ENCODE measurements at regions not wholly inside any gene's neighbourhood (a gene's known extent, or its start where the extent isn't known, plus 50 kb on each side); places are given as distances from the start of the nearest gene placed in this dataset.

GRCh38 chr10:16352146-16352545 lies 84.7 kb upstream of the PTER start:
- no peak for DNase-seq (ENCODE audit: low read depth)

GRCh38 chr10:16360001-16360400 lies 76.8 kb upstream of the PTER start:
- DNase-seq (ENCODE audit: low read depth) = no peak

- DNase-seq (ENCODE audit: low read depth) = no peak
Observed at GRCh38 chr10:16360425-16360824, 76.4 kb upstream of the PTER start.

- DNase-seq (ENCODE audit: low read depth) = no peak
Observed at GRCh38 chr10:16361086-16361485, 75.7 kb upstream of the PTER start.

GRCh38 chr10:16363741-16364140 lies 73.1 kb upstream of the PTER start:
- DNase-seq (ENCODE audit: low read depth) = no peak

- no peak for DNase-seq (ENCODE audit: low read depth)
Observed at GRCh38 chr10:16367621-16368292, 69.1 kb upstream of the PTER start.

GRCh38 chr10:16381083-16381482 lies 55.7 kb upstream of the PTER start:
- peak; percentile 23 for DNase-seq (ENCODE audit: low read depth)

- DNase-seq (ENCODE audit: low read depth) = peak; percentile 7
Observed at GRCh38 chr10:16384021-16384420, 52.8 kb upstream of the PTER start.

GRCh38 chr10:16386855-16387254 lies 50.0 kb upstream of the PTER start:
- no peak for DNase-seq (ENCODE audit: low read depth)

Measured in LHCN-M2 (cell line).